DOHH2 (cell line): ENCODE measurements at regions not wholly inside any gene's neighbourhood (a gene's known extent, or its start where the extent isn't known, plus 50 kb on each side); places are given as distances from the start of the nearest gene placed in this dataset.

ENCODE experiments used
- H3F3A ChIP-seq: fragments of 200-600 bp; sonication (generic), shearing (Covaris generic); 2 replicates; pipeline ENCODE4 v1.6.0; 2016; ENCODE audit warnings: antibody characterized with exemption, mild to moderate bottlenecking; ENCODE audit not compliant: control insufficient read depth, insufficient read depth
- H3K27ac ChIP-seq: fragments of 200-600 bp; sonication (generic); 2 replicates; pipeline ENCODE4 v1.5.1; 2014; ENCODE audit warnings: low read depth, mild to moderate bottlenecking, low read length, moderate library complexity
- H3K27me3 ChIP-seq: fragments of 200-600 bp; sonication (generic); 2 replicates; pipeline ENCODE4 v1.6.1; 2014; ENCODE audit warnings: mild to moderate bottlenecking, low read length, mixed read lengths; ENCODE audit not compliant: control insufficient read depth
- H3K36me3 ChIP-seq: fragments of 200-600 bp; sonication (generic); 2 replicates; pipeline ENCODE4 v1.6.1; 2014; ENCODE audit warnings: mild to moderate bottlenecking, low read length, moderate library complexity, mixed read lengths; ENCODE audit not compliant: control insufficient read depth
- H3K4me1 ChIP-seq: fragments of 200-600 bp; sonication (generic); 2 replicates; pipeline ENCODE4 v1.6.1; 2014; ENCODE audit warnings: mild to moderate bottlenecking, low read length, mixed read lengths; ENCODE audit not compliant: control insufficient read depth
- H3K4me2 ChIP-seq: fragments of 200-600 bp; sonication (generic); 2 replicates; pipeline ENCODE4 v1.6.0; 2014; ENCODE audit warnings: mild to moderate bottlenecking, low read length, moderate library complexity
- H3K4me3 ChIP-seq: fragments of 200-600 bp; sonication (generic); 2 replicates; pipeline ENCODE4 v1.5.1; 2014; ENCODE audit warnings: mild to moderate bottlenecking, low read length, mixed read lengths
- H3K79me2 ChIP-seq: fragments of 200-600 bp; sonication (generic); 2 replicates; pipeline ENCODE4 v1.6.1; 2014; ENCODE audit warnings: mild to moderate bottlenecking, low read length, mixed read lengths; ENCODE audit not compliant: control insufficient read depth
- H3K9me2 ChIP-seq: fragments of 200-600 bp; sonication (generic); replicated peaks from 2 replicates; pipeline ENCODE4 v1.6.1; 2014; ENCODE audit warnings: mild to moderate bottlenecking, low read length, mixed read lengths; ENCODE audit not compliant: control insufficient read depth
- H3K9me3 ChIP-seq: fragments of 200-600 bp; sonication (generic); 2 replicates; pipeline ENCODE4 v1.6.1; 2014; ENCODE audit warnings: antibody characterized with exemption, low read length, mixed read lengths; ENCODE audit not compliant: control insufficient read depth, insufficient read depth
- H4K20me1 ChIP-seq: fragments of 200-600 bp; sonication (generic); 2 replicates; pipeline ENCODE4 v1.6.0; 2014; ENCODE audit warnings: low read depth, mild to moderate bottlenecking, antibody characterized with exemption, low read length, moderate library complexity; ENCODE audit not compliant: control insufficient read depth, insufficient read depth
- EZH2phosphoT487 ChIP-seq: fragments of 200-600 bp; sonication (generic); IDR thresholded peaks from 2 replicates; pipeline ENCODE4 v1.6.1; 2017; ENCODE audit warnings: borderline replicate concordance, mild to moderate bottlenecking, antibody characterized with exemption, low read length, moderate library complexity, mixed read lengths
- TF ChIP-seq, protein P1 (sequence below): fragments of 200-600 bp; sonication (generic); IDR thresholded peaks from one replicate; pipeline ENCODE4 v1.5.1; 2014; ENCODE audit warnings: antibody characterized with exemption, mild to moderate bottlenecking, low read depth, low read length; ENCODE audit not compliant: poor library complexity, severe bottlenecking

- Histone ChIP-seq H3K9me2 (no peaks in the 10 kb centered on the region), H4K20me1 (no peaks in the 10 kb centered on the region), H3F3A (no peaks in the 10 kb centered on the region), H3K9me3 (no peaks in the 10 kb centered on the region), H3K4me2 (no peak overlapping the region), H3K27ac (no peak overlapping the region), H3K4me3 (no peak overlapping the region), H3K27me3 (no peaks in the 10 kb centered on the region), H3K4me1 (no peaks in the 10 kb centered on the region), H3K79me2 (no peaks in the 10 kb centered on the region), H3K36me3 (no peaks in the 10 kb centered on the region)
- TF ChIP-seq, protein P1, sequence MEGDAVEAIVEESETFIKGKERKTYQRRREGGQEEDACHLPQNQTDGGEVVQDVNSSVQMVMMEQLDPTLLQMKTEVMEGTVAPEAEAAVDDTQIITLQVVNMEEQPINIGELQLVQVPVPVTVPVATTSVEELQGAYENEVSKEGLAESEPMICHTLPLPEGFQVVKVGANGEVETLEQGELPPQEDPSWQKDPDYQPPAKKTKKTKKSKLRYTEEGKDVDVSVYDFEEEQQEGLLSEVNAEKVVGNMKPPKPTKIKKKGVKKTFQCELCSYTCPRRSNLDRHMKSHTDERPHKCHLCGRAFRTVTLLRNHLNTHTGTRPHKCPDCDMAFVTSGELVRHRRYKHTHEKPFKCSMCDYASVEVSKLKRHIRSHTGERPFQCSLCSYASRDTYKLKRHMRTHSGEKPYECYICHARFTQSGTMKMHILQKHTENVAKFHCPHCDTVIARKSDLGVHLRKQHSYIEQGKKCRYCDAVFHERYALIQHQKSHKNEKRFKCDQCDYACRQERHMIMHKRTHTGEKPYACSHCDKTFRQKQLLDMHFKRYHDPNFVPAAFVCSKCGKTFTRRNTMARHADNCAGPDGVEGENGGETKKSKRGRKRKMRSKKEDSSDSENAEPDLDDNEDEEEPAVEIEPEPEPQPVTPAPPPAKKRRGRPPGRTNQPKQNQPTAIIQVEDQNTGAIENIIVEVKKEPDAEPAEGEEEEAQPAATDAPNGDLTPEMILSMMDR = no peak
These were observed 53.9 kb upstream of the ADRA2C start for GRCh38 chr4:3712112-3712805.

- H3K79me2 ChIP-seq = no peaks in the 10 kb centered on the region
- TF ChIP-seq EZH2phosphoT487 = no peak
- TF ChIP-seq, protein P1 = no peak
- H3K4me2 ChIP-seq = no peak overlapping the region
- no peaks in the 10 kb centered on the region for H3F3A ChIP-seq
- H4K20me1 ChIP-seq = no peaks in the 10 kb centered on the region
- H3K4me1 ChIP-seq = no peaks in the 10 kb centered on the region
- H3K27me3 ChIP-seq = no peaks in the 10 kb centered on the region
- no peak overlapping the region for H3K4me3 ChIP-seq
- H3K9me3 ChIP-seq = no peaks in the 10 kb centered on the region
- no peak overlapping the region for H3K27ac ChIP-seq
- no peaks in the 10 kb centered on the region for H3K36me3 ChIP-seq
- H3K9me2 ChIP-seq = no peaks in the 10 kb centered on the region
These were observed 54.7 kb upstream of the ADRA2C start for GRCh38 chr4:3711183-3712111.

DNA sequence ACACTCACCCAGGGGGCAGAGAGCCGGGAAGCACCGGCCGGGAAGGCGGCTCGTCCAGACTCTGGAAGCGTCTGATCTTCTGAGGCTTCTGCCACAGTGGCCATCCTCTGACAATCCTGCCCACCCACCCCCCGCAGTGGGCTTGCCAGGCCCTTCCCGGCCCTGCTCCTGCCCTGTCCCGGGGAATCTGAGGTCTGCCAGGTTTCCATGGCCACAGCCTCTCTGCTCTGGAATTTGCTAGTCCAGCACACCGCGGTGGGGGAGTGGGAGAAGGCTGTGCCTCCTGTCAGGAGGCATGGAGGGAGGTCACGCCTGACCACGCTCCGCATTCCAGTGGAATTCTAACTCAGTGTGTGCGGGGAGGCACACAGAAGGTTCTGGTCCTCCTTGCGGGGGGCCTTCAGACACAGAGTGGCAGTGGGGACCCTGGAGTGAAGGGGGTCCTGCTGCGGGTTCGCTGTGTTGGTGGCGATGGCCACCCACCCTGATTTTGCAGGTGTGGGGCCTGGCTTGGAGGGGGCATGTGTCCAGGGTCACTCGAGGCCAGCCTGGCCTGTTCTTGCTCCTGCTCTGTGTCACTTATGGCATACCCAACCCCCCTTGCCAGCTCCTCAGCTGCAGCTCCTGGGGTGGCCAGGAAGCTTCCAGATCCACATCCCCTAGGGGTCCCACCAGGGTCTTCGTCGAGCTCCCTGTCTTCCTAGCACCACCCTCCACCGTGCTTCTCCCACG, 55.6 kb upstream of the ADRA2C start:
- no peaks in the 10 kb centered on the region for H4K20me1 ChIP-seq
- no peaks in the 10 kb centered on the region for H3F3A ChIP-seq
- no peak for TF ChIP-seq EZH2phosphoT487
- TF ChIP-seq, protein P1 = no peak
- no peak overlapping the region for H3K4me2 ChIP-seq
- no peak overlapping the region for H3K4me3 ChIP-seq
- H3K36me3 ChIP-seq = no peaks in the 10 kb centered on the region
- H3K79me2 ChIP-seq = no peaks in the 10 kb centered on the region
- H3K9me3 ChIP-seq = no peaks in the 10 kb centered on the region
- no peaks in the 10 kb centered on the region for H3K27me3 ChIP-seq
- H3K27ac ChIP-seq = no peak overlapping the region
- H3K4me1 ChIP-seq = no peaks in the 10 kb centered on the region
- no peaks in the 10 kb centered on the region for H3K9me2 ChIP-seq
